Activated naive CD8-positive, alpha-beta T cell treated with anti-CD3 and anti-CD28 coated beads, Interleukin-2, amount 10 ng/mL, durations not matched to agents 7 days and 5 days (primary cell): ENCODE measurements at regions not wholly inside any gene's neighbourhood (a gene's known extent, or its start where the extent isn't known, plus 50 kb on each side); places are given as distances from the start of the nearest gene placed in this dataset.
"Not testable (repeated sequence)": the region's sequence is repeated elsewhere in the genome, so short reads cannot be mapped to it uniquely, and the experiment has no call there.

ENCODE experiments used
- ATAC-seq: fragments of 150-1000 bp; cut with Tn5 transposase; one replicate; pipeline ENCODE4 v1.10.0; 2021; ENCODE audit warnings: low read depth, moderate library complexity
- POLR2A ChIA-PET: fragments of 350-600 bp; sonication (Branson Sonifier 250); formaldehyde crosslinking; loops from one replicate; lab custom pipeline; 2021; ENCODE audit warnings: antibody characterized with exemption; lab: Charles Lee
- DNase-seq: peaks from one replicate; pipeline ENCODE4 v3.0.0; 2021
- H3K27ac Mint-ChIP-seq: one replicate; pipeline ENCODE4 v1.8.0; 2022; ENCODE audit warnings: mild to moderate bottlenecking, mixed read lengths
- H3K27me3 Mint-ChIP-seq: one replicate; pipeline ENCODE4 v1.8.0; 2022; ENCODE audit warnings: mild to moderate bottlenecking, moderate library complexity, mixed read lengths
- H3K36me3 Mint-ChIP-seq: one replicate; pipeline ENCODE4 v1.8.0; 2021; ENCODE audit warnings: mild to moderate bottlenecking, mixed read lengths
- H3K4me1 Mint-ChIP-seq: one replicate; pipeline ENCODE4 v1.8.0; 2021; ENCODE audit warnings: mixed read lengths
- H3K4me3 Mint-ChIP-seq: one replicate; pipeline ENCODE4 v1.8.0; 2022; ENCODE audit warnings: mild to moderate bottlenecking, moderate library complexity, mixed read lengths
- H3K9me3 Mint-ChIP-seq: one replicate; pipeline ENCODE4 v1.8.0; 2021; ENCODE audit warnings: mixed read lengths

- Mint-ChIP-seq H3K27me3 (no peaks in the 10 kb centered on the region), H3K4me1 (no peaks in the 10 kb centered on the region), H3K36me3 (no peaks in the 10 kb centered on the region), H3K9me3 (peaks cover 2% of the 10 kb centered on the region), H3K4me3 (no peak overlapping the region), H3K27ac (no peak overlapping the region)
- DNase-seq (no peak), ATAC-seq (no peak)
- POLR2A ChIA-PET = no interaction called here
These were observed 163.7 kb downstream of the MOBP start for GRCh38 chr3:39631136-39631535.

GRCh38 chr3:39637807-39638206, 170.3 kb downstream of the MOBP start:
- H3K27ac Mint-ChIP-seq = no peak overlapping the region
- ATAC-seq (no peak), DNase-seq (no peak)
- H3K36me3 Mint-ChIP-seq = no peaks in the 10 kb centered on the region
- H3K4me1 Mint-ChIP-seq = peaks cover 3% of the 10 kb centered on the region
- POLR2A ChIA-PET = no interaction called here
- no peaks in the 10 kb centered on the region for H3K9me3 Mint-ChIP-seq
- H3K4me3 Mint-ChIP-seq = no peak overlapping the region
- no peaks in the 10 kb centered on the region for H3K27me3 Mint-ChIP-seq

GRCh38 chr3:39638301-39638700, 170.8 kb downstream of the MOBP start:
- no peak overlapping the region for H3K27ac Mint-ChIP-seq
- no peaks in the 10 kb centered on the region for H3K27me3 Mint-ChIP-seq
- H3K4me3 Mint-ChIP-seq = no peak overlapping the region
- POLR2A ChIA-PET = no interaction called here
- H3K36me3 Mint-ChIP-seq = no peaks in the 10 kb centered on the region
- H3K4me1 Mint-ChIP-seq = peaks cover 3% of the 10 kb centered on the region
- DNase-seq (no peak), ATAC-seq (no peak)
- no peaks in the 10 kb centered on the region for H3K9me3 Mint-ChIP-seq

GRCh38 chr3:39639344-39640236, 169.8 kb upstream of the MYRIP start:
- Mint-ChIP-seq H3K4me3 (no peak overlapping the region), H3K27ac (no peak overlapping the region), H3K4me1 (peaks cover 3% of the 10 kb centered on the region), H3K9me3 (no peaks in the 10 kb centered on the region), H3K27me3 (no peaks in the 10 kb centered on the region), H3K36me3 (no peaks in the 10 kb centered on the region)
- DNase-seq (no peak), ATAC-seq (no peak)
- POLR2A ChIA-PET = no interaction called here

- Mint-ChIP-seq H3K9me3 (no peaks in the 10 kb centered on the region), H3K27me3 (no peaks in the 10 kb centered on the region), H3K4me1 (peaks cover 3% of the 10 kb centered on the region), H3K36me3 (no peaks in the 10 kb centered on the region), H3K4me3 (no peak overlapping the region), H3K27ac (no peak overlapping the region)
- DNase-seq (no peak), ATAC-seq (no peak)
- POLR2A ChIA-PET = no interaction called here
These were observed 168.1 kb upstream of the MYRIP start for GRCh38 chr3:39641274-39641673.

- Mint-ChIP-seq H3K27me3 (no peaks in the 10 kb centered on the region), H3K4me1 (peaks cover 3% of the 10 kb centered on the region), H3K27ac (no peak overlapping the region), H3K9me3 (no peaks in the 10 kb centered on the region), H3K36me3 (no peaks in the 10 kb centered on the region), H3K4me3 (no peak overlapping the region)
- ATAC-seq (no peak), DNase-seq (no peak)
- POLR2A ChIA-PET = no interaction called here
These were observed 165.2 kb upstream of the MYRIP start for GRCh38 chr3:39644176-39644575.

GRCh38 chr3:39651256-39651655, 158.2 kb upstream of the MYRIP start:
- POLR2A ChIA-PET, H3K4me1 Mint-ChIP-seq, H3K27me3 Mint-ChIP-seq, H3K9me3 Mint-ChIP-seq, H3K4me3 Mint-ChIP-seq, DNase-seq, H3K27ac Mint-ChIP-seq, H3K36me3 Mint-ChIP-seq, ATAC-seq: not testable (repeated sequence)

- H3K4me3 Mint-ChIP-seq = no peak overlapping the region
- no peaks in the 10 kb centered on the region for H3K36me3 Mint-ChIP-seq
- H3K27ac Mint-ChIP-seq = no peak overlapping the region
- H3K27me3 Mint-ChIP-seq = no peaks in the 10 kb centered on the region
- ATAC-seq (no peak), DNase-seq (no peak)
- no peaks in the 10 kb centered on the region for H3K9me3 Mint-ChIP-seq
- POLR2A ChIA-PET = no interaction called here
- no peaks in the 10 kb centered on the region for H3K4me1 Mint-ChIP-seq
These were observed 157.2 kb upstream of the MYRIP start for GRCh38 chr3:39651993-39652739.

GRCh38 chr3:39655718-39656117, 153.7 kb upstream of the MYRIP start:
- H3K27ac Mint-ChIP-seq, H3K4me1 Mint-ChIP-seq, POLR2A ChIA-PET, DNase-seq, H3K9me3 Mint-ChIP-seq, H3K27me3 Mint-ChIP-seq, H3K4me3 Mint-ChIP-seq, ATAC-seq, H3K36me3 Mint-ChIP-seq: not testable (repeated sequence)

- H3K27me3 Mint-ChIP-seq = peaks cover 10% of the 10 kb centered on the region
- no peak overlapping the region for H3K4me3 Mint-ChIP-seq
- H3K9me3 Mint-ChIP-seq = no peaks in the 10 kb centered on the region
- POLR2A ChIA-PET = no interaction called here
- ATAC-seq (no peak), DNase-seq (no peak)
- H3K4me1 Mint-ChIP-seq = no peaks in the 10 kb centered on the region
- H3K36me3 Mint-ChIP-seq = no peaks in the 10 kb centered on the region
- H3K27ac Mint-ChIP-seq = no peak overlapping the region
These were observed 152.3 kb upstream of the MYRIP start for GRCh38 chr3:39657075-39657474.

GRCh38 chr3:39657775-39658174, 151.6 kb upstream of the MYRIP start:
- no peaks in the 10 kb centered on the region for H3K9me3 Mint-ChIP-seq
- ATAC-seq (no peak), DNase-seq (no peak)
- no peak overlapping the region for H3K4me3 Mint-ChIP-seq
- no peaks in the 10 kb centered on the region for H3K4me1 Mint-ChIP-seq
- no peak overlapping the region for H3K27ac Mint-ChIP-seq
- POLR2A ChIA-PET = no interaction called here
- H3K36me3 Mint-ChIP-seq = no peaks in the 10 kb centered on the region
- peaks cover 10% of the 10 kb centered on the region for H3K27me3 Mint-ChIP-seq

- ATAC-seq = no peak
- Mint-ChIP-seq H3K27ac (no peak overlapping the region), H3K4me1 (no peaks in the 10 kb centered on the region), H3K36me3 (no peaks in the 10 kb centered on the region), H3K4me3 (no peak overlapping the region), H3K27me3 (no peaks in the 10 kb centered on the region), H3K9me3 (no peaks in the 10 kb centered on the region)
- POLR2A ChIA-PET = no interaction called here
- DNase-seq = no peak
These were observed 144.5 kb upstream of the MYRIP start for GRCh38 chr3:39664931-39665330.

GRCh38 chr3:39665441-39665840, 144.0 kb upstream of the MYRIP start:
- DNase-seq (no peak), ATAC-seq (no peak)
- POLR2A ChIA-PET = no interaction called here
- no peaks in the 10 kb centered on the region for H3K36me3 Mint-ChIP-seq
- H3K27ac Mint-ChIP-seq = no peak overlapping the region
- H3K9me3 Mint-ChIP-seq = no peaks in the 10 kb centered on the region
- peaks cover 1% of the 10 kb centered on the region for H3K27me3 Mint-ChIP-seq
- no peak overlapping the region for H3K4me3 Mint-ChIP-seq
- no peaks in the 10 kb centered on the region for H3K4me1 Mint-ChIP-seq

- no peak for DNase-seq
- Mint-ChIP-seq H3K27me3 (peaks cover 3% of the 10 kb centered on the region), H3K4me3 (no peak overlapping the region), H3K36me3 (no peaks in the 10 kb centered on the region), H3K4me1 (no peaks in the 10 kb centered on the region), H3K9me3 (no peaks in the 10 kb centered on the region), H3K27ac (no peak overlapping the region)
- POLR2A ChIA-PET = no interaction called here
- no peak for ATAC-seq
These were observed 141.0 kb upstream of the MYRIP start for GRCh38 chr3:39668420-39668819.
